ENCODE measurements at regions not wholly inside any gene's neighbourhood (a gene's known extent, or its start where the extent isn't known, plus 50 kb on each side); places are given as distances from the start of the nearest gene placed in this dataset.
A peak's percentile ranks its signal among the peaks of the same experiment; 100 is the strongest.

DNA sequence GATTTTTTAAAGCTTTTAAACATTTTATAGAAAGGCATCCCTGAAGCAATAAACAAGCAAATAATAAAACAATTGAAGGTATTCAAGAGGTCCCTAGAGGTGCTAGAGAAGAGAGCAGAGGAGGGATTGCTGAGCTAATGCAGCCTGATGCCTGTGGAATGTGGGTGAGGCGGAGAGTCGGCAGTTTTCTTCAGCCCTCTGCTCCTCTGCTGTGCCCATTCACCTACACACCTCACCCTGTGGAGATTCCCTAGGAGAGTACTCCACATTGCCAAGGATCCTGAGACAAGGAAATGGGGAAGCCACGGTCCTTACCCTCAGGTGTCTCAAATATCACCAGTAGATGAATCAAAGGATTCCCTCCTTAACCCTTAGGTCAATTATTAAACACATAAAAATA lies 199.8 kb upstream of the POU3F2 start:
- DNase-seq (ENCODE audit: low spot score), result no peak

DNA sequence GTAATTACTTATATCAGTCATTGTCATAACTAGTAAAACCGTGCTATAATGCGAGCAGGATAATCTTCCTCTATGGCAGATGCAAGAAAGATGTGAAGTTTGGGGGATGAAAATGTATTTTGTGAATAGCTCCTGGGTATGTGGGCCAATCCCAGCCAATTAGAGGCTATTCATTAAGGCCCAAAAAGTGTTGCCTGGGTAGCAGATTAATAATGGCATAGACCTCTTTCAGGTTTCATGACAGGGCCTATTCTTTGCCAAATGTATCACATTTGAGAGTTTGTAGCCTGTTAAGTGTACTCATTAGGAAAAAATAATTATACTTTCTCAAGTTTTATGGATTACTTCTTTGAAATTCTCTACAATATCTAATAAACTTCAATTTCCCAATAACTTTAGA lies 199.2 kb upstream of the POU3F2 start:
- DNase-seq (ENCODE audit: low spot score), result no peak

DNA sequence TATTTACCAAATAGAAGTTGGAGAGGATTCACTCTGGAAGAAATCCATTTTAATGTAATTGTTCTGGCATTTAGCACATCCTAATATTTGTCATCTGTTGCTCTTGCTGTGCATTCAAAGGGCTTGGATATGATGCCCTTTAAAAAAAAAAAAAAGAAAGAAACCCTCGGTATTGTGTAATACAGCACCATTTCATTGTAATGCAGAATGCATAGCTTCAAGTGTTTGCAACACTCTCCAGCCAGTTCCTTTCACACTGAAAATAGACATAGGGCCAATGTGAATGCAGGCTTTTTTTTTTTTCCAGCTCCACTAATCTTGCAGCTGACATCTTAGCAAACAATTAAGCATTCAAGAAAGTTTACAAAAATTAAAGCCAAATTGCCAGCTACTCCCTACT lies 197.4 kb upstream of the POU3F2 start:
- no peak for DNase-seq (ENCODE audit: low spot score)

DNA sequence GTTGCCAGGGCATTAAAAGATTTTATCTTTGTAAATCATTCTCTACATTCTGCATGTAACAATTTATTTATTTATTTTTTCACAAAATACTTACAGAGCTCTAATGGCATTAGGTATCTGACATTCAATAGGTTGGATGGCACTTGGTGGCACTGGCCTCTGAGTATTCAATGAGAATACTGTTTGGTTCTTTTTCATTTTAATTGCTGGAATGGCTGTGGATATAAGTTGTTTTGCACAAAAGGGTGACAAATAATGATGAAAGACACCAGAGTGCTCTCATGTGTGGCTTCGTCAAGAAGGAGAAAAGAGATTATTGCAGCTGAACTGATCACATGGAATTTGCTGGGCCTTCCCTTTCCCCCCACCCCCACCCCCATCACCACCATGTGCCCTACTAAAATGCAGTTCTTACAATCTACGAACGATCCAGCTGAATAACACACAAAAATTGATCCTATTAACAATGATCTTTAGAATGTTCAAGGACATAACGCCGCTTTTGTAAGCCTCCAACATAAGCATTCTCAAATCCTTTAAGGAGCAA lies 195.2 kb upstream of the POU3F2 start:
- DNase-seq (ENCODE audit: low spot score), result no peak

DNA sequence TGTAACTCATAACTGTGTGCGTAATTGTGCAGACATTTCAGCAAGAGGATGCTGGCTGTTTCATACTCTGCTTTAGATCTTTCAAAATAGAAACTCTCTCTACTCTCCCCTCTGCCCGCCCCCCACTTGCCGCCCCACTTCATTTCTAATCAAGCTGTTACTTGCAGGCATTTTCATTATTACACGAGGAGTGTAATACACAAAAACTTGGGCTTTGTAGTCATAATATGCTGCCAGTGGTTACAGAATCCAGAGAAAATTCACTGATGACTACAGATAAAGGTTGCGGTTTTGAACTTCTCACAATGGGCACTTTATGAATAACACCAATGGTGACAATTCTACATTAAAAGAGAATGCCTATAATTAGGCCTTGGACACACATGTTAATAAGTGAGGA lies 194.0 kb upstream of the POU3F2 start:
- DNase-seq (ENCODE audit: low spot score), result no peak

DNA sequence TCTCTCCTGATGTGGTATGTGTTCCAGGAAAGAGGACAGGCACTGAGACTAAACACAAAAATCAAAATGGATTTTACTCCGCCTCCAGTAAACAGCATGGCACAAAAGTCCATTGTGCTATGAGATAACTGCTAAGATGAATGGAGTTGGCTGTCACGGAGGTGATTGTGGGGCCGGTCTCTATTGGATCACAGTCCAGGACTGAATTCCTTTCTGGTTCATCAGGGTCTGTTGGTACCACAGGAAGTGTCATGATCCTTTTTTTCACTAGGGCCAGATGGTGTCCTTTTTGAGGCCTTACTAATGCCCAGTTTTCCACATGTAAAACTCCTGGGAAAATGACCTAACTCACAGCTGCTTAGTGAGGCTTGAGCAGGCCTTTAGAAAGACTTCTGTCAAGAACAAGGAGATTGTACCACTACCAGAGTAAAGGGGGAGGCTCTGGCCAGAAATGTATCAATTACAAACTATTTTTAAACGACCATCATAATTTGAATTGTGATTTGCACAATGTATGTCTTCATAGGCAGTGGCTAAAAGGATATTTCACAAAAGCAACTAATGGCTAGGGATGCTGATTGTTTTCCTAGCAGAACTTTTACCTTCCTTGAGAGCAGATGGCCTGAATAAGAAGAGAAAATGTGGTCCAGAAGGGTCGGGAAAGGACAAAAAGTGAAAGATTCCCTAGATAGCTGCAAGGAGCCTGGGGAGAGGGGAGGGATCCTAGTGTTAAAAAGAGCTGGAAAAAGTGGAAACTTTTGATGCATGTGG lies 192.2 kb upstream of the POU3F2 start:
- peak; percentile 56 for DNase-seq (ENCODE audit: low spot score)

DNA sequence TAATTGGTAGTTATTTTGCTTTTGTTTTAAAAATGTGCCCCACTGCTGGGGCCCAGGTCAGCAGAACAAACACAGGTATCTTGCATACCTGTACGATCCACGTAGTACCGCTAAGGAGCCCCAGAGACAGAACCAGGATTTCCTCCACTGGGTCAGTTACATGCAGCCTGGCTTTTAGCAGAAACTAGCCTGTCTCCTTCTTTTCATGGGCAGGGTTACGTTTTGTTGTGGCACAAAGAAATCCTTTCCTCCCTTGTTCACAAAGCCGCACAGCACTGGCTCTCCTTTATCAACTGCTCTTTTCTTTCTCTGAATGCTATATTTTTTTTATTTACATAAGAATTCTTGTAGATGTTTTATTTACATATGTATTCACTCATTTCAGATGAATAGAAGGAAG lies 190.3 kb upstream of the POU3F2 start:
- DNase-seq (ENCODE audit: low spot score), result no peak

DNA sequence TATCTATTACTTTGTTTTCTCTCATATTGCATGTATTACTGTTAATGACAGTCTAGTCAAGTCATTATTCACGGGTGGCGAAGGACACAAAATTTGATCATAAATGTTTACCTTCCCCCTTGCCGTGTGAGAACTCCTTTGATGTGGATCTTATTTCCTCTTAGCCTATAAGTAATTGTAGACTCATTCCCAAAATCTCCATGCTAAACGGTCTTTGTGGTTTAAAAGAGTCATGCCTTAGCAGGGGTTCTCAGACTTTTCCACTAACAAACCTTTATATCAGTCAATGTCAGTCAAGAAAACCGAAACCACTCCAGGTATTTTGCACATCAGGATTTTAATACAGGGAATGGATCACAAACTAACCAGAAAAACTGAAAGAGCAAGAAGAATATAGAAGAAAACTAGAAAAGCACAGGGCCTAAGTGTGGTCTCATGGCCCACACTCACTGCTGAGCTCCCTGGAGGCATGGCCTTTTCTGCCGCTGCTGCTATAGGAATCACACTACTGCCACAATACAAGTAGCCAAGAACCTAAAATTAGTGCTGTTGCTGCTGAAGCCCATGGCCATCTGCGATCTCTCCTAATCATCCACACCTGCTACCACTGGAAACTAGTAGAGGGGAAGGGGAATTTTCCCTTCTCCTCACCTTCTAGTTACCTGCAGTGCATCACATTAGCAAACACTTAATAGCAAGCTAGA lies 186.0 kb upstream of the POU3F2 start:
- DNase-seq (ENCODE audit: low spot score), result no peak

DNA sequence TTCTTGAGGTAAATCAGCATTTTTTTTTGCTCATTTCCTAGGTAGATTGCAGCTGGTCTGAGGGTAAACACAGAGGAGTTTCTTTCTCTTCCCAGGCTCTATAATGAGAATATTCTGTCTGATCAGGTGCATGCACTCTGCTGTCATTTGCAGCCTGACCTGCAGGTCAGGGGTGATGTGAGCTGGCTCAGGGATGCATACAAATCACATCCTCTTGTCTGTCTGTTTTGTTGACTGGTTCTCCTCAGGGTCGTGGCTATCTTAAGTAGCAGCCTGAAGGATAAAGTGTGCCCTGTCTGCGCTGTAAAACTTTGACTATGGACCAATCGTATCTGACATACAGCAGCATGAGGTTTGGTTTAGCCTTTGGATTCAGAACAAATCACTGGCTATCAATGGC lies 183.4 kb upstream of the POU3F2 start:
- no peak for DNase-seq (ENCODE audit: low spot score)

DNA sequence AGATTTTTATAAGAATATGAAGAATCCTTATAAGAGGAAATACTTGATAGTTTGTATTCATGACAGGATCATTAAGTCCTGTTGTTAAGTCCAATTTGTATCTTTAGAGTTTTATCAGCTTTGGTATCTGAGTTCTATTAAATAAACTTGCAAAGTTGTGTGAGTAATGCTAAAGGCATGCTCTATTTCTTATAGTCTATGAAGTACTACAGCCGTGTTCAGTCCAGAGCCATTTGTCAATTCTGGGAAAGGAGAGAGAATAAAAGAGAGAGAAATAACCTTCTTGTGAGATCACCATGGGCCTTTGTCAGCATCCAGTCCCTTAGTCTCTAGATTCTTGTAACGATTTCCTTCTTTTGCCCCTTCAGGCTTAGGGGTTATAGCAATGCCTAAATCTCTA lies 181.2 kb upstream of the POU3F2 start:
- DNase-seq (ENCODE audit: low spot score), result no peak

DNA sequence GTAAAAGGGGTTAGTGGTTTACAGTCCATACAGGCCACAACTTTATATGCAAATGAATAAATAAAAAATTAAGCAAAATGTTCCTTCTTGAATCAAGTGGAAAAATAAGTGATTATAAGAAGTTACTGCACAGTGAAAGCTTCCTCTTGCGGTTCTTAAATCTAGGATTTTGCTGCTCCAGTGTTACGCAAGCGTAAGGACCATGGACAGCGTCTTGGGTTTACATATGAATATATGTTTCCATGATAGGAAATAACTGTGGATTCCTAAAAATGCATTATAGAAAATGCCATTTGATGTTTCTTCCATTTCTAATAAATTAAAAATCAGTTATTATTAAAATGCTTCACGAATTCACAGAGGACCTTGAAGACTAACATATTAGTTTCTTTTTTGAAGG lies 176.6 kb upstream of the POU3F2 start:
- DNase-seq (ENCODE audit: low spot score), result no peak

DNA sequence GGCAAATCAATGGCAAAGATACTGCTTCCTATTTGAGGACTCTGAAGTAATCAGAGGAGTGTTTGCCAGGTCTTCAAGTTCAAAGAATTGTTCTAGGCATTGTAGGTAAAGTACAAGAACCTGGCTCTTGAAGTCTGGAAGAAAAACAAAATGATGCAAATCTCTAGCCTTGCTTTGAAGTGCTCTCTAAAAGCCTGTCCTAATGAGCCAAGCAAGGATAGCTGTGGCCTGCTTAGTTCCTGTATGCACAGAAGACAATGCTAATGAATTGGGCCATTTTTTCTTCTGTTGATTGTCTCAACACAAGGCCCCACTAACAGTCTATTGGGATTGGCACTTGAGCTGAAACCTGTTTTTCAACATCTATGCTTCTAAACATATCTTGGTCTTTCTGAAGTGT lies 165.0 kb upstream of the POU3F2 start:
- no peak for DNase-seq (ENCODE audit: low spot score)

DNA sequence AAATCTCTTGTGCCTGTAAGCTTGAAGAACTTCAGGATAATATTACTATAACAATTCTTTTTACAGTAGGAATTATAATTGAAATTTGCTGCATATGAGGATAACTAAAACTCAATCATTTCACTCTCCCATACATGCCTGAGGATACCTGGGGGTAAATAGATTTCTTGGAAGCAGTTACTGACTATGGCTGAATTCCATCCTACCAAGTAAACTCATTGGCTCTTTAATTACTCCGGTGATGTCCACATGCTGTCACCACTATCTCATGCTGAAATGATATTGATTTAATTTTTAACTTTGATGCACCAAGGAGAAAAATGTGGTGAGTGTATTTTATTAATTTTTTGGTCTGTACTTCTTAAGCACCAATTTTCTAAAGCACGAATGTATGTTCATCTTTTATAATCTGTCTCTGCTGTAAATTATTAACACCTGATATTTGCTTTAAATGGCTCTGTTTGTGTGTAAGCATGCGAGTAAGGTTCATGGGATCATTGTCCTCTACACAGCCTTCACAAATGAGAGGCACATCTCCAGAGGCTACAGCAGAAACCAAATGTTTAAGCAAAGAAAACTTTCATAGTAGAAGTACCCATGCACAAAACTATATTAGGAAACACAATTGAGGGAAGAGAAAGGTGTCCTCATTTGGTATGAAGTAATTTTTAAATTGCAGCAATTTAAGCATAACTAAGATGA lies 164.2 kb upstream of the POU3F2 start:
- DNase-seq (ENCODE audit: low spot score), result no peak

DNA sequence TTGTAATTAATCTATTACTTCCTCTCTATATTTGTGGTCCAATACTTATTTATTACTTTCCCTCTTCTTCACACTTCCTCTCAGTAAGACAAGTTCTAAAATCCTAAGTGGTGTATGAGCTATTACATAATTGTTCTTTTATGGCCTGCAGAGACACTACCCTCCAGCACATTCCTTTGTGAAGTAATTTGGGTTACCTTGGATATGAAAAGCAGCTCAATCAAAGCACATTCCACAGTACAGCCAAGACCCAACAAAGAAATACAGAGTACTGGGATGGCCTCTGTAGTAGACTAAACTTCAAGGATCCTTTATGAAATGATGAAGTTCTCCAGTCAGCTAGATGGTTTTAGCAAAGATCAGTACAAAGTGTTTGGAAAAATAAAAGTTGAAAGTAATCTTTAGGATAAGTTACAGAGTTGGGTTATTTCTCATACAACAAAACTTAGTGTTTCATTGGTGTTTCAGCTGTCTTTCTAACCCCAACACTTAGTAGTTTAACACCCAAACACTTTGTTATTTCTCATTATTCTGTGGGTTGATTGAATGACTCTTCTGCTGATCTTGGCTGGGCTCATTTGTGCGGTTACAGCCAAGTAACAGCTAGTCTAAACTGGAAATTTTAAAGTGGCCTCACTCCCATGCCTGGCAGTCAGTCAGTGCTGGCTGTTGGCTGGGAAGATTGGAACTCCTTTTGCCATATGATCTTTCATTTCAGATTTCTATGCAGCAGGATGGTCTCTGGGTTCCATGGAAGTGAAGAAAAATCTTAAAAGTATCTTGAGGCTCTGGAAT lies 161.5 kb upstream of the POU3F2 start:
- no peak for DNase-seq (ENCODE audit: low spot score)

DNA sequence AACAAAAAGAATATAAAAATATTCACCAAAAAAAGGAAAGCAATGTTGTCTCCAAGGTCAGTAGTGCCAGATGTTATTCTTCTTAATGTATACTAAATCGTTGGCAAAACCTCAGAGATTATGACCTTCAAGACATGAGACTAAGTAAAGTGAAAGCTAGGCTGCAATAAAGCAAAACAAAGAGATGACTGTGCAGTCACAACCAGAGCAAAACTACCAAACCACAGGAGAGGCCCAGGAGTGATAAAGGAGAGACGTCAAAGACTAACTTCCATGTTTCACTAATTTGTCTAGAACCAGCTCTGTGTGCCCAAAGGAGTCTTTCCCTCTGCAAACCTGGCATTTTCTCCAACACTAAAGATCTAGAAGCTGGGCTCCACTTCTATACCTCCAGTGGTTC lies 155.9 kb upstream of the POU3F2 start:
- DNase-seq (ENCODE audit: low spot score), result no peak

DNA sequence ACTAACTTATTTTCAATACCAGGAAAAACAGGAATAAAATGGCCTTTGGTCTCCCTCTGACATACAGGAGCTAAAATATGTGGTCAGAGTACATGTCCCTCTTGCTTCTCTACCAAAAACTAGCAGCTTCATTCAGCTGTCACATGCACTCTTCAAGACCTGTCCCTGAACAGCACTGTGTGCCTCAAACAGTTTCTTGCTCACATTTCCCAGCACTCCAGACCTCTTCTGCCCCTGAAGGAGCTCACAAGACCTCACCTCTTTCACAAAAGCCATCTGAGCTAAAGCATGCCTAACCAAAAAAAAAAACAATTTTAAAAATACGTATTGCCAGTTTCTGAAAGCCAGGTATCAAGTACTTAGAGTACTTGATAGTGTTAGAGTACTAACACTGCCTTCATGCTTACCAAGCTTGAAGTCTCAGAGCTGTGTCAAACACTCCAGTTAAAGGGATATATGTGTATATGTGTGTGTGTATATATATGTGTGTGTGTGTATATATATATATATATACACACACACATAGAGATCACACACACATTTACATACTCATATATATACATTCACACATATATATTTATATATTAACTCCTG lies 148.3 kb upstream of the POU3F2 start:
- DNase-seq (ENCODE audit: low spot score), result no peak

DNA sequence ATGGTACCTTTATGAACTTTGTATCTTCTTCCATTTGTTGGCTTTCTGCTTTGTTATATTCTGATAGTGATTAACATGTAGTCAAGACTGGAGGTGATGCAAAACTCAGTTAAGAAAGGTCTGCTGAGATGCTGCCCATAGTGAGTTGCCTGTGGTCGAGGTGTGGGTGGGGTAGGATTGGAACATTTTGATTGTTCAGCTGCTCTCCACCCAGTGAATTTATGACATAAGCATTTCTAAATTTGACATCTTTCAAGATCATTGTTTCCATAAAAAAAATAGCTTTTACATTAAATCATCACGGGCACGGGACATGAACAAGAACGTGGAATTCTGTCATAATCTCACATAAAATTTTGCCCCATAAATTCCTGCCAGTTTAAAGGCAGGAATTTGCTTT lies 146.6 kb upstream of the POU3F2 start:
- DNase-seq (ENCODE audit: low spot score), result no peak

DNA sequence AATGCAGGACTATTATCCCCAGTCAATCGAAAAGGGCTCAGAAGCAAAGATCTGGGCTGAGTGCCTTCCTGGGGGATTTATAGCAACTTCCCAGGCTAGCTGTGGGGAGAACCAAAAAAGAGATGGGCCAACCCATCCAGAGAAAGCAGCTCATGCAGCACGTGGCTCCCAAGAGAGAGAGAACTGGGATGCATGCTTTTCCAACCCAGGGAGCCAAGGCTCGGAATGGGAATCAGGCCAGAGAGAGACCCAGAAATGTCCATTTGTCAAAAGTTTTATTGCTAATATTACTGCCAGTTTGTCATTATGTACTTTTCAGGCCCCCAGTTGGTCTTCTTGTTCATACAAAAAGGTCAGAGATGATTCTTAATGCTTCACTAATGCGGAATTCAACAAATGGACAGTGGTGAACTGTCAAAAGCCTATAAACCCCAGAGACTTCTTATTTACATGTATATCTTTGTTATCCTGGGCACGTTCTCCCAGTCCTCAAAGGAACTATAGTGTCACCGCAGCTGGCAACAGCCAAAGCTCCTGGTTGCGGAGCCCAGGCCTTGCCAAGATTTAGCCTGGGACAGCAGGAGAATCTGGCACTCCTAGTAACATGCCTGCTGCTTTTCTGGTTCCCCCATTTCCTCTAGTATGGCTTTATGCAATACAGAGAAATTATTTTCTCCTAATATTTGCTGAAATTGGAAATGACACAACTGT lies 139.1 kb upstream of the POU3F2 start:
- no peak for DNase-seq (ENCODE audit: low spot score)

DNA sequence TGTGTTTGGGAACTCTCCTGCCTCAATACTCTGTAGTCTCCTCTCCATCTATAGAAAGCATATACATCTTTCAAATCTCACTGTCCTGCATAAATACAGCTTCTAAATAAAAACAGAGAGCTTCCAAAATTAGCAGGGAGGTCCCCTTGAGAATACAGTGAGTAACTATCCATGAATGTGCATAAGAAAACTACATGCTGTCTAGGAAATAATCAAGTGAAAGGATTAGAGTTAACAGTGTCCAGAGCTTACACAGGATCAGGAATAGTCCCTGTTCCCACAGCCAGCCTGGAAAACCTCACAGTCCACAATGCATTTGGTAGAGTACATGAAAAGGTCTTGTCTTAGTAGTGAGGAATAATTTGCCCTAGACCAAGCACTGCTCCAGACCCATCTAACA lies 123.0 kb upstream of the POU3F2 start:
- no peak for DNase-seq (ENCODE audit: low spot score)

DNA sequence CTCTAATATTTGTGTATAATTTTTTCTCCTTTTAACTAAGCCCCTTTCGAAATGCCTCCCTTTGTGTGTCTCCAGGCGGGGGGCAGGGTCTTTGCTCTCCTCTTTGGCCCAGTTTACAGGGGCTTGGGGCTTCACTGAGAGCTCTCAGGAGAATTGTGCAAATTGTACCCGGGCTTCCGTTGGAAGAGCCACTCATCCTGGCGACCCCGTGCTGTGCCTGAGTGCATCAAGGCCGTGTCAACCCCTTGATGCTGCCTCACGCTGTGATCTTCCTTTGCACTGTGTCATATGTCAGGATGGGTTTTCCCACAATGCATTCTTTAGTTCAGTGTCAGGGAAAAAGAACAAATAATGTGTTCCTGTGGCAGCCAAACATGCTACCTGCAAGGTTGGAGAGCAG lies 118.0 kb upstream of the POU3F2 start:
- DNase-seq (ENCODE audit: low spot score), result peak; percentile 56

DNA sequence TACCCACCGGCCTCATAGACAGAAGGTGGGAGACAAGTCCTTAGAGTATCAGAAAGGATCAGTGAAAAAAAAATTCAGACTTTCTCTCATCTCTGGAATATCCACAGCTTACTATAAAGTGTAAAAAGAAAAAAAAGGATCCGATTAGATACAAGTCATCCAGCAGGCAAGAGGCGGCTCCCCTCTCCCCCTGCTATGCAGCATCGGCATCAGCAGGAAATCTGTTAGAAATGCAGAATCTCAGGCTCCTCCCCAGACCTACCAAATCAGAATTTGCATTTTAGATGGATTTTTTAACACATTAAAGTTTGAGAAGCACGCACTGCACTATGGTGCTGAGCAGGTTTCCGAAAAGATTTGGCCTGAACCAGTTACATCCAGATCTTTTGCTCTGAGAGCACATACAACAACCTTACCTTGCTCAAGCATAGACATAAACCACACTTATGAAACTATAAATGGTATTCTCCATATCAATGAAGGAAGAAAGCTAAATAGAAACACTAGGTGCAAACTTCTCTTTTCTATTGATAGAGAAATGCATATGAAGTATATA lies 117.0 kb upstream of the POU3F2 start:
- no peak for DNase-seq (ENCODE audit: low spot score)
